ENCODE measurements at regions not wholly inside any gene's neighbourhood (a gene's known extent, or its start where the extent isn't known, plus 50 kb on each side); places are given as distances from the start of the nearest gene placed in this dataset.
"Not testable (repeated sequence)": the region's sequence is repeated elsewhere in the genome, so short reads cannot be mapped to it uniquely, and the experiment has no call there.

- DNase-seq (ENCODE audit: low read depth) = not testable (repeated sequence)
Measured at GRCh38 chr12:83556040-83556439, 869.3 kb downstream of the TMTC2 start.

GRCh38 chr12:83541446-83541845 is 854.7 kb downstream of the TMTC2 start:
- DNase-seq (ENCODE audit: low read depth) = no peak

GRCh38 chr12:83538361-83538965 is 851.8 kb downstream of the TMTC2 start:
- no peak for DNase-seq (ENCODE audit: low read depth)

- DNase-seq (ENCODE audit: low read depth) = no peak
Measured at GRCh38 chr12:83537428-83538053, 850.8 kb downstream of the TMTC2 start.

GRCh38 chr12:83536496-83536895 is 849.8 kb downstream of the TMTC2 start:
- no peak for DNase-seq (ENCODE audit: low read depth)

GRCh38 chr12:83528571-83528970 is 841.9 kb downstream of the TMTC2 start:
- DNase-seq (ENCODE audit: low read depth) = no peak

GRCh38 chr12:83527810-83528209 is 841.1 kb downstream of the TMTC2 start:
- no peak for DNase-seq (ENCODE audit: low read depth)

GRCh38 chr12:83515306-83516026 is 828.8 kb downstream of the TMTC2 start:
- DNase-seq (ENCODE audit: low read depth) = no peak

GRCh38 chr12:83514372-83514771 is 827.7 kb downstream of the TMTC2 start:
- DNase-seq (ENCODE audit: low read depth) = no peak

- DNase-seq (ENCODE audit: low read depth) = no peak
Measured at GRCh38 chr12:83506841-83507240, 820.1 kb downstream of the TMTC2 start.

- no peak for DNase-seq (ENCODE audit: low read depth)
Measured at GRCh38 chr12:83505586-83505985, 818.9 kb downstream of the TMTC2 start.

- not testable (repeated sequence) for DNase-seq (ENCODE audit: low read depth)
Measured at GRCh38 chr12:83499894-83500293, 813.2 kb downstream of the TMTC2 start.

- DNase-seq (ENCODE audit: low read depth) = no peak
Measured at GRCh38 chr12:83477696-83478095, 791.0 kb downstream of the TMTC2 start.

GRCh38 chr12:83476695-83477690 is 790.3 kb downstream of the TMTC2 start:
- DNase-seq (ENCODE audit: low read depth) = no peak

- DNase-seq (ENCODE audit: low read depth) = no peak
Measured at GRCh38 chr12:83476006-83476405, 789.3 kb downstream of the TMTC2 start.

GRCh38 chr12:83474369-83474768 is 787.7 kb downstream of the TMTC2 start:
- DNase-seq (ENCODE audit: low read depth) = no peak

GRCh38 chr12:83473408-83474095 is 786.8 kb downstream of the TMTC2 start:
- no peak for DNase-seq (ENCODE audit: low read depth)

GRCh38 chr12:83472772-83473171 is 786.1 kb downstream of the TMTC2 start:
- DNase-seq (ENCODE audit: low read depth) = no peak

- no peak for DNase-seq (ENCODE audit: low read depth)
Measured at GRCh38 chr12:83472350-83472749, 785.6 kb downstream of the TMTC2 start.

- DNase-seq (ENCODE audit: low read depth) = no peak
Measured at GRCh38 chr12:83471341-83471740, 784.6 kb downstream of the TMTC2 start.

- DNase-seq (ENCODE audit: low read depth) = no peak
Measured at GRCh38 chr12:83470749-83471148, 784.0 kb downstream of the TMTC2 start.

Data from GM04503 (cell line).